ENCODE measurements at regions not wholly inside any gene's neighbourhood (a gene's known extent, or its start where the extent isn't known, plus 50 kb on each side); places are given as distances from the start of the nearest gene placed in this dataset.

- no peak for TF ChIP-seq CTCF (IDR thresholded peaks at IDR 0.05; ENCODE audit: insufficient read depth, low read length)
- TF ChIP-seq GABPA (IDR thresholded peaks at IDR 0.05; ENCODE audit: low read depth): no peak
- no peak for TF ChIP-seq SPI1 (IDR thresholded peaks at IDR 0.05; ENCODE audit: borderline replicate concordance, low read depth)
These were observed 217.5 kb downstream of the NCK2 start for GRCh38 chr2:105962221-105962620.
